GM03348 (cell line): ENCODE measurements at regions not wholly inside any gene's neighbourhood (a gene's known extent, or its start where the extent isn't known, plus 50 kb on each side); places are given as distances from the start of the nearest gene placed in this dataset.

ENCODE experiments used
- DNase-seq: peaks from one replicate; pipeline ENCODE4 v3.0.0; 2012; ENCODE audit warnings: low spot score

DNA sequence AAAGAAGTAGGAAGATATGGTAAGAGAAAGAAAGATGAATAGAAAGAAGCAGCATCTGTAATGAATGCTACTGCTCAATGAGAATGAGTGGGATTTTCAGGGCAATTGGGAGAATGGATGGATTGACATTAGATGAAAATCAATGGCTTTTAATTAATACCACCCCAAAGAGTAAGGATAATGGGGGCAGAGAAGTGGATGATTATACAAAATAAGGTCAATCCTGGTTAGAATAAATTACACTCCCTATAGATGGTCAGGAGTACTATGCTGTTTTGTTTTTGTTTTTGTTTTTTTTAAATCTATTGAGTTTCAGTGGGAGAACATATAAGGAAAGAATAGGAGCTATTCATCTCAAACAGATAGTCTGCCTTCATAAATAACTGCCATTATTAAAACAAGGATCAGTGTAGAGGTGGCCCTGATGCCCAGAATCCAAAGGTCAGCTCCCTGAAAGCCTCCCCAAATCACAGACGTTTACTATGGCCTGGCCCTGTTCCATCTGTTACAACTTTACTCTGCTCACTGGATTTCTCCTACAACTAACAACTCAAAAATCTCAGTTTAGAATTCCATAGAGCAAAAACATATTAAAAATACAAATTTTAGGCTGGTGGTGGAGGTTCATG is 535.4 kb upstream of the NRSN1 start:
- no peak for DNase-seq

DNA sequence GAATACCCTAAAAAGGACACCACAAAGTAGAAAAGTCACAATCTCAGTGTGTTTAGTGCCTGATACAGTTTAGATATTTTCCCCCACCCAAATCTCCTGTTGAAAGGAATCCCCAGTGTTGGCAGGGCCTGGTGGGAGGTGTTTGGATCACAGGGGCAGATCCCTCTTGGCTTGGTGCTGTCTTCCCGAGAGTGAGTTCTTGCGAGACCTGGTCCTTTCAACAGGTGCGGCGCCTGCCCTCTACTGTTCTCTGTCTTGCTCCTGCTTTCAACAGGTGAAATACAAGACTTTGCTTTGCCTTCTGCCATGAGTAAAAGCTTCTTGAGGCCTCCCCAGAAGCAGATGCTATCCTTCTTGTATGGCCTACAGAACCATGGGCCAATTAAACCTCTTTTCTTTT is 534.3 kb upstream of the NRSN1 start:
- no peak for DNase-seq

DNA sequence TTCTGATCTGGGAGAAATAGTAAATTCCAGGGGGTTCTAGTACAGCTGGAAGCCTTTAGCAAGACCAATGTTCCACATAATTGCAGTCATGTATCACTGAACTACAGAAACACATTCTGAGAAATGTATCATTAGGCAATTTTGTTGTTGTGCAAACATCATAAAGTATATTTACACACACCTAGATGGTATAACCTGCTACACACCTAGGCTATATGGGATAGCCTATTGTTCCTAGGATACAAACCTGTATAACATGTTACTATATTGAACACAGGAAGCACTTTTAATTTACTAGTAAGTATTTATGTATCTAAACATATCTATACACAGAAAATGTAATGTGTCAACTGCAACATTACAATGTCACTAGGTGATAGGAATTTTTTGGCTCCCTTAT is 525.9 kb upstream of the NRSN1 start:
- DNase-seq = no peak

DNA sequence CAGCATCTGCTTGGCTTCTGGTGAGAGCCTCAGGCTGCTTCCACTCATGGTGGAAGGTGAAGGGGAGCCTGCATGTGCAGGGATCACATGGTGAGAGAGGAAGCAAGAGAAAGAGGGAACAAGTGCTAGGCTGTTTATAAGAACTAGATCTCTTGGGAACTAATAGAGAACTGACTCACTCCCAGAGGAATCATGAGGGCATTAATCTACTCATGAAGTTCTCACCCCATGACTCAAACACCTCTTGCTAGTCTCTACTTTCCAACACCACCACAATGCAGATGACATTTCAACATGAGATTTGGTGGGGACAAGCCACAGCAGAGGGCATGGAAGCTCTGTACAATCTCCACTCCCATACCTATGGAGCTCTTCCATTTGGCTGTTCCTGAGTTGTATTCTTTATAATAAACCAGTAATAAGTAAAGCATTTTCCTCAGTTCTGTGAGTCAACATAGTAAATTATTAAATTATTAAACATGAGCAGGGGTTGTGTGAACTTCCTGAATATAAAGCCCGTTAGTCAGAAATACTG is 524.1 kb upstream of the NRSN1 start:
- DNase-seq = no peak

DNA sequence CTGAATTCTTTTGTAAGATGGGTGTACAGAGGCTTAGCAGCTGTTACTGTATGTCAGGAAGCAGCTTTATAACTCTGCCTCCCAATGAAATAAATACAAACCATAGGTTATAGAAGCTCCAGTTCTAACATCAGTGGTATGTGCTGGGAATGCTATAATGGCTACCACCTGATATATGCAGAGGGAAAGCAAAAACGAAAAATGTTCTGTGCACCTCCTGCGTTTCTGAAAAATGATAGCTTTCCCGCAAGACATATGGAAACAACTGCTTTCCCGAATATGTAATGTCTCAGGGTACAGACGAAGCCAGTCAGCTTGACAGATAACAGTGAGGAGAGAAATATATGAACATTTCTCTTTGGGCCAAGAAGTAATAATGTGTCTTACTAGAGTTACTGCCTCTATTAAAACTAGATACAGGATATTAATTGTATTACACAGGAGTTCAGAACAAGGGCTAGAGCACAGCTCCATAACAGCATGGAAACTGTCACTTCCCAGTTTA is 517.0 kb upstream of the NRSN1 start:
- DNase-seq = no peak

DNA sequence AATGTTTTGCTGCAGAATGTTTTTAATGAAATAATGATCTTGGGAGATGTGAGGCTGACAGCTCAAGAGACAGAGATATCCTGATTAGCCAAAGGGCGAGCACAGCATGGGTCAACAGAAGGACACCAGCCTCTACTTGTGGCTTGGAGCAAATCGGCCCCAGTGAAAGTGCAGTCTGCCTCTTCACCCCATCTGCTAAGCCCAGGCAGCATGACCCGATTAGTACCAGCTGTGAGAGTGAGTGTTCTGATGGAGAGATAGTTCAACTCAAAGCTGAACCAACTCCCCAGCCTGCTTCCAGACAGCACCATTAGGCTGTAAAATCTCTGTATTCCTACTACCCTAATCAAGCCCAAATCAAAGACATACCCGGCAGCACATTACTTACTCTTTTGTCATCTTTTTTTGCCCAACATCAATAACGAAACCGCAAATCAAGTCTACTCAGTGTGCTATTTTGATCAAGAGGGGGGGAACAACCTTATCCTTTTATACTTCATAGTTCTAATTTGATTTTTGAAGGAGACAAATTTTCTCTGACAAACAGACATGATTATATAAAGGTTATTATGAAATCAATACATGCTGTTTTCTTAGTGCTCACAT is 514.1 kb upstream of the NRSN1 start:
- DNase-seq = no peak

DNA sequence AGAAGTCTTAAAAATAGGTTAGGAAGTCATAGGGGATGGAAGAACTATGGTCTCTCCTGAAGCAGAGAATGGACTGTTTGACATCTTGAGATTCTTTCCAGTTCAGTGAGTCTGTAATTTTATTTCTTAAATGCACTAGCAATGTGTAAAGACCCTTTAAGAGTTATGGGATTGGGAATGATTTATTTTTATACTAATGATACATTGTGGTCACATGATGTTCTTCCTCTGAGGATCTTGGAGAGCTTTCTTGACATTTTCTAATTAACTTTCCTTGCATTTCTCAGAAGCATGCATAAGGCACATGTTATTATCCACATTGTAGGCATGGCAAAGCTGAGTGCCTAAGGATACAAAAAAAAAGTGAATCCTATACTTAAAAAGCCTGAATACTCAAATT is 507.6 kb upstream of the NRSN1 start:
- no peak for DNase-seq

DNA sequence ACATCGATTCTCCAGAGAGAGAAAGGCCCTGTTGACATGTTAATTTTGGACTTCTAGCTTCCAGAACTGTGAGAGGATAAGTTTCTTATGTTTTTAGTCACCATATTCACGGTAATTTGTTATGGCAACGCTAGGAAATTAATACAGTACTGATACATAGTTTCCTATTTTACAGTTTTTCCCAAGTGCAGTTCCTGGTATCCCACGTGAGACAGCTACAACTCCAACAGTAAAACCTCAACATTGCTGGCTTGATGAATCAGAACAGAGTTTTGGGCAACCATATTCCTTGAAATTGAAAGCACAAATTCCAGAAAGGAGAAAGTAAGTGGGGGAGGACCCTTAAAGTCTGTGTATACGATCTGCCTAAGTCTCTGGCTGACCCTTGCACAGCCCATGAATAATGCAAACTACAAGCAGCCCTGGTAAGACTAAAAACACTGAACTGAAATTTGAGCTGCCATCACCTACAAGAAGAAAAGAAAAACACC is 505.1 kb upstream of the NRSN1 start:
- no peak for DNase-seq

DNA sequence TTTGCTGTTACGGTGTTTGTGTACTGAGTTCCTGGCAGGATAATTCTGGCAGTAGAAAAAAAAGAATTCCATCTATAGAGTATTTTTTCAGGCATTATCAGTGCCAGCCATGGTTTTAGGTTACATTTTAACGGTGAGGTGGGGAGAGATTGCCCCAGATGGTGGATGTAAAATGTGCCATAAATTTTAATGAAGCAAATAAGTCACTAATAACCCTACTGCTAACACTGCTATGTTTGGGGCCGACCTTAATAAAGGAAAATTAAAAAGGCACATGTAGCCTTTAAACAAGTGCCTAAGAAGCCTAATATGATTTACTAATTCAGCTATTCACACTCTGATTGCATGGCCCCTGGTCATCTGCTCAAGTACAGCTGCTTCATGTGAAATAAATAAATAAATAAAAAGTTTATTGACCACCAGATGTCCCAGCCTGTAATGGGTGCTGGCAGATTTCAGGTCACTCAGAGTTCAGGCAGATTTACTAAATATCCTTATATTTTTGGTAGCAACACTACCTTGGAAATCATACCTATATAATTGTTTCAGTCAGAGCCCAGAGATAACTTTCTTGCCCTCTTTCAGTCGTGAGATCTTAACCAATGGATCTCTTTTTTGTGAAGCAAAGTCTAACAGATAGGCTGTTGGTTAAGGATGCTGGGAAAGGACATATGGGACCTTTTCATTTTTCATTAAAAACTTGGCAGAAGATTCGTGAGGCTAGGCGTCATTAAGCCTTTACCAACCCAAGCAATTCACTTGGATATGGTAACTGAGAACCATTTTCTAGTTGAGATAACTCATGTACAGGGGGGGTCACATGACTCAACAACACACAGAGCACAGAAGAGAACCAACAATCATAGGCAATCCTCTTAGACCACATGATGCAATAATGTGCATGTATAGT is 495.0 kb upstream of the NRSN1 start:
- DNase-seq = no peak

DNA sequence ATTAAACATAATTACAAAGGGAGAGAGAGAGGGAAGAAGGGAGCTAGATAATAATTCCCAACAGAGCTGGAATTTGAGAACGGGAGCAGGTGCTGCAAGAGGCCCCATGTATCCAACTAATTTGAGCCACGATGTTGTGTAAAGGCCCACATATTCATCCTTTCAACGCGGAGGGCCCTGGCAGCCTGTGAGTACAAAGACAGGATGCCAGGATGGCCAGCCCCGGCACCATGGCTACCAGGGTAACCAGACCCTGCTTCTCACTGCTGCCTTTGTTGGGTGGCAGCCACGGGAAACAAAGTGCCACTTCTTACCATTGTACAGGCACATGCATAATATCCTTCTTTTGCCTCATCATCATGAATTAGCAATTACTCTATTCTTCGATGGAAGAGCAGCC is 492.0 kb upstream of the NRSN1 start:
- DNase-seq = no peak

DNA sequence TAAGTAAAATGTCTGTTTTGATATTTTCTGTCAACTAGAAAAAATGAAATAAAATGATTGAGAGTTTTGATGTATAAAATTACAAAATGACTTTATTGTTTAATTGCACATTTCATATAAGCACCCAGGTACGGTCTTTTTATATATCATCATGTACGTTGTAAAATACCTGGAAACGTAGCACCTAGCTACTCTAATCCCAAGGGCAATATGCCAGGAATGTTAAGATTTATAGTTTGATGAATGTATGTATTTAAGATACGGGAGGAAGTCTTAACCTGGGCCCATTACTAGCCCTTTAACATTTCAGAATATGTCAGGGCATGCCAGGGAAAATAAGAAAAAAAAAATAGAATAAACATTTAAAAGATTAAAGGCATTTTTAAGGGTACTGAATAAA is 490.9 kb upstream of the NRSN1 start:
- no peak for DNase-seq

DNA sequence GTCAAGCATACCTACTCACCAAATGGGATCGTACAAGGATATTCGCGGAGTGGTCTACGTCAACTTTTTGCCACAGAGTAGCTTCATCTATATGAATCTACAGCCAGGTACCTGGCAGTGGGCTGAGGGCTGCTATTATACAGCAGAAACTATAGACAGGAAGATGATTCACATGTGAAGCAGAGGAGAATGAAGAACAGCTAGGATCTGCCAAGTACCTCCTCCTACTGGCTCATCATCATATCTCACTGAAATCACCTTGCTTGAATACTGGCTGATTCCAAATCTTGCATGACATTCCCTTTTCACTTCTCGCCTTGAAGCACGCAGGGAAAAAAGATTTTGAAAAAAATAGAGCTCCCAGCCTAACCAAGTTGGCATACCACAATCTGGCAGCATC is 488.7 kb upstream of the NRSN1 start:
- no peak for DNase-seq

DNA sequence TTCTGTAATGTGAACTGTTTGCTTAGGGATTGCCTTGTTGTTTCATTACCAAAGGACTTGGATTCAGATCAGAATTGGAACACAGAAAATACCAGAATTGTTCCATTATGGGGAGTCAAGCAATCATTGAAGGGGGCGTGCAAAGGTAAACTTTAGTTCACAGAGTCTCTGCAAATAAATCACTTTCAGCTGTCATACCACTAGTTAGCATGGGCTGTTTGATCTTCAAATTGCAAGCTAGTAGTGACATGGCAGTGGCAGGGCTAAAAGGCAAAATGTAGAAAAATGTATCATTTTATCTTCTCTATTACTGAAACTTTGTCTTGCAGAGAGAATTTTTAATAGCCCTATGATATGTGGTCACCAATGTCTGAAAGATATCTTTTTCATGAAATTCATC is 483.2 kb upstream of the NRSN1 start:
- no peak for DNase-seq

DNA sequence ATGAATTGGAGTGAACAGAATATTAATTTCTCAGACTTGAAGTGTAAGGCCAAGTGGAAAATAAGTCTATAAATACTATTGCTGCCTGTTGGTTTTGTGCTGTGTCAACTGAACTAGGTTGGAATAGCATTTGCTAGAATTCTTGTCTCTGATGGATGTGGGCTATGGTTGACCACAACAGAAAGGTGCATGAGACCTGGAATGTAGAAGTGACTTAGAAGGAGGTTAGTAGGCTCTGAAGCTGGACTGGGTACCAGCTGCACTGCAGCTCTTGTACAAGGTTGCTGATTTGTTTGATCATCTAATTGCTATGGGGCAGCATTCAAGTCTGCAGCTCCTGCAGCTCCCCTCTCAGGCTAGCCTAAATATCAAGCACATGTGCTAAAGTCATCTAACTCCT is 479.0 kb upstream of the NRSN1 start:
- DNase-seq = no peak

DNA sequence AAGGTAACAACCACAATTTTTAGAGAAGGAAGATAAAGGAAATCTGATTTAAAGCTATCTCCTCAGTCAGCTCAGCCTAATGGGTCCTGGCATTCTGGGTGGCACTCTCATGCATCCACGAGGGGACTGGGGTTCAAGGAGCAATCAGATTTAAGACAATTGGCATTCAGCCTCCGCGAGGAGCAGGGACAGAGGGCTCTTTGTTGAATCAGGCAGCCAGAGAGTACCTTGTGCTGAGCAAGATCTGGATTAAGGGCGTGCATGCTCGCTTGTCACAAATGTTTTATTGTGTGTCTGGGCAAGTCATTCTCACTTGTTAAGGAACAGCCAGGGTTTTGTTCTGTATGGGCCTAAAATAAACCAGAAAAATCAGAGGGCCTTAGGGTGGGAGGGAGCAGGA is 475.3 kb upstream of the NRSN1 start:
- DNase-seq = no peak

DNA sequence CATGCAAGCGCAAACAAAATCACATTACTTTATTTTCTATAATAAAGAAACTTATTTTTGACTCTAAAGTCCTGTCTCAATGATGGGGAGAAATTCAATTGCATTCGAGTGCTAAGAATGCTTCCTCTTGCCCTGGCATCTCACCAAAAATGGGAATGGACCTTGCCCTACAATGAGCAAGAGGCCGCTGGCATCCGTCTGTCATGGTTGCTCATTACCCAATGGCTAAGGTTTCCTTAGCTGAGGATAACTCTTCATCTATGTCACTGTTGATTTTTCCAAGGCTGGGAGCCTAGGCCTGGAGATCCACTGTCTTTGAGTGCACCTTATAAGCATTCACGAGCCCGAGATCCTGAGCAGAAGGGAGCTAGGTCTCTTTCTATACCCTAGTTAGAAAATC is 471.3 kb upstream of the NRSN1 start:
- no peak for DNase-seq

DNA sequence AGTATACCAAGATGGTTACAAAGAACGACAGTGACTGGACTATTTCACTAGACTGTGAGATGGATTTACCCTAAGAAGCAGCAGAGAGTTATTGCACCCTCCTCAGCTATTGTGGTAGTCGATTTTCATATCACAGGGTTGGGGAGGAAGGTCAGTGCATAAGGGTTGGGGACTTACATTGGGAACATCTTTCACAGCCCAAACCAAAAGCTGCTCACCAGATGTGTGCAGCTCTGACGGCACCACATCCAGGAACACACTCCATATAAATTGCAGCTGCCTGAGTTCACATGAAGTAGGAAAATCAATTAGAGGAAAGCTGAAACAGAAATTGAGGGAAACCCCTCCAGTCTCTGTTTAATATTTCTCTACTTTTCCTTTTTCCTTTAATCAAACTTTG is 470.5 kb upstream of the NRSN1 start:
- DNase-seq = no peak

DNA sequence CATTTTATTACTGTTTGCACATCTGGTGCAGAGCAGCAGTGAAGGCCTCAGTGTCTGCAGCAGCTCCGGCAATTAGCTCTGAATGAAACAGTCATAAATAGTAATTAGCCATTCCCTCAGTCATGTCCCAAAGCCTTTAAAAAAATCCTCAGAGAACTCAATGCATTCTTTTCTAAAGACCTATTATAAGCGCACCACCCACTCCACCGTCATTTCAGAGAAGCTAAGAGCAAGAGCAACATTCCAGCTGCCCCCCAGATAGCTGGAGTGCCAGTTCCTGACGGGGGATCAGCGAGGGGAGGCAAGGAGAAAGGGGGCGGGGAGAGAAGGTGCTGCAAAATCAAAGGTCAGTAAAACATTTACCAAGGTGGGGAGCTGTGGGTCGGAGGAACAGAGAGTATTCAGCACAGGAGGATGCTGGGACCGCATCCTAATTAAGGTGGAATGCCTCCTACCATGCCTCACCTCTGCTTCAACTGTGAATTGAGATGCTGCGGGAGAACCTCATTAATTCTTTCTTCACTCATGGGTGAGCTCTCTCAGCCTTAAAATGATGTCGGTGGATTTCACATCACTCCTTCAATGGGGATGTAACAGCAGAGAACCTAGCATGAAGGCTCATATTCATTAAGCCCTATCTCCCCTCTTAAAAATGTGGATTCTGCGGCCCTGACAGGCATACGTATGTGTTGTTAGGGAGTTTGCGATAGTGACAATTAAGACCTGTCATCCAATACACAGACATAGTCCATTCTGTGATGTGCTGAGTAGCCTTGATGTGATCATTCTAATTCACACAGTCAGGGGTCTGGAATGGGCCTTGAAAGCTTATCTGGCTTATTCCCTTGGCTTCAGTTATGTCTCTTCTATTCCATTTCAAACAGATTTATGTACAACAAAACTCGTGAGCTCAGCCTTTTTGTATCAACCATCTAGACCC is 469.5 kb upstream of the NRSN1 start:
- no peak for DNase-seq

DNA sequence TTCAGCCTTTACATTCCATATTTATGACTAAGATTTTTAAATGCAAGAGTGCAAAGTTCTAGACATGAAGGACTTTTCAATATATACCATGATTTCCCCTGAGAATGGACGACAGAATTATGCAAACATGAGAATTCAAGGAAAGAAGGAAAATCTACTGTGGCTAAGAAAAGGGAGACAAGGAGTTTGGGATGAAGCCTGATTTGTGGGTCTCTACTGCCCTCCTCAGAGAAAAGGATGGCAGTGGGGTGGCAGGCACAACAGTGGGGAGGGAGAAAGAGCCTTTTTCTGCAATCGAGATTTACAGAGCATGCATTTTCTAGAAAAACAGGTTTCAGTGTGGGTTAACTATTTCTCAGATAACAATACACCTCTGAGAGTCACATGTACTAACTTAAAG is 466.9 kb upstream of the NRSN1 start:
- DNase-seq = no peak

DNA sequence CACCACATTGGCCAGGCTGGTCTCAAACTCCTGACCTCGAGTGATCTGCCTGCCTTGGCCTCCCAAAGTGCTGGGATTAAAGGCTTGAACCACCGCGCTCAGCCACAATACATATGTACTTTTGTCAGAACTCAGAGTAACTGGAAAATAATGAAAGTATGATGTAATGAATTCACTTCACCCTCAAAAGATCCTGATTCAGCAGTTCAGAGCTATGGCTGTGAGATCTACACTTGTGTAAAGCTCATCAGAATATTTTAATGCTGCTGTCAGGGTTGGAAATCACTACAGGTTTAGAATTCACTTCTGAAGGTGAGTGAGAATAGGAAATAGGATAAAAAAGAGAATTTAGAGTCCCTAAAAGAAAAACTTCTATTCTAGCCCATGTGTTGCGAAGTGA is 464.5 kb upstream of the NRSN1 start:
- no peak for DNase-seq

DNA sequence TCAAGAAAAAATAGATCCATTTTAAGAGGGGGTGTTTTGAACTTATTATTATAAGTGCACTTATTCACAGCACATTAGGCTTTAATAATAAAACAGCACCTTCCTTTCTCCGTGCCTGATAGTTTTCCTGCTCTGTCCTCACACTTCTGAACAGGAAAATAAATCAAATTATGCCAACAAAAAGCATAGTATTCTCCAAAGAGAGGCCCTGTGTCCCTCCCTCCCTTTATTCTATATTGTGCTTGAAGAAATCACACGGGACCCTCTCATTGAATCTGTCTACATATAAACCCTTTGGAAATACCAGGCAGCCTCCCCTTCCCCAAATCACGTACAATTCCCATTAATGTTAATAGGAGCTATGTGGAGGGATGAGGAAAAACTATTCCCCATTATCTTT is 462.9 kb upstream of the NRSN1 start:
- no peak for DNase-seq

DNA sequence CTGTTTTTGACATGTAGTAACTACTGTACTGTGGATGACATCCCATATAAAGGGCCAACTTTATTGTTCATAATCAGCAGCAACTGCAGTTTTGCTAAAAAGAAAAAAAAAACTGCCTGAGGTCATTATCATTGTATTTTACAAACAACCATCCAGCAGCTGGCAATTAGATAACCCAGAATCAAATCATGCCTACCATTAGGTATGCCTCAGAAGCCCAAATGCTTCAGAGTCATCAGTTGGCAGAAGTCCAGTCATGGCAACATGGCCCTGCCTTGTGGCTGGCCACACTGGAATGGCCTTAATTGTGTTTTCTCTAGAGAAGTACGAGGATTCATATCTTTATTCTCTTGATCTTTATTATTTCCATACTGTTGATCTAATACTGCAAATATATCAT is 462.4 kb upstream of the NRSN1 start:
- no peak for DNase-seq
